Nephron (organoid): ENCODE measurements at regions not wholly inside any gene's neighbourhood (a gene's known extent, or its start where the extent isn't known, plus 50 kb on each side); places are given as distances from the start of the nearest gene placed in this dataset.

Source experiments
- H3K27ac Mint-ChIP-seq, 3 experiments: 2 replicates each; pipeline ENCODE4 v1.8.0; 2020; ENCODE audit warnings: mixed read lengths in 3 of 3, mild to moderate bottlenecking in 2 of 3, moderate library complexity in 1 of 3
- H3K27me3 Mint-ChIP-seq: 2 replicates; pipeline ENCODE4 v1.8.0; 2021; ENCODE audit warnings: low read depth, mild to moderate bottlenecking, moderate library complexity, mixed read lengths
- H3K36me3 Mint-ChIP-seq: 2 replicates; pipeline ENCODE4 v1.8.0; 2020; ENCODE audit warnings: low read depth, mixed read lengths
- H3K4me1 Mint-ChIP-seq: 2 replicates; pipeline ENCODE4 v1.8.0; 2020; ENCODE audit warnings: mixed read lengths
- H3K4me3 Mint-ChIP-seq, 3 experiments: 2 replicates each; pipeline ENCODE4 v1.8.0; 2020; ENCODE audit warnings: mild to moderate bottlenecking in 3 of 3, mixed read lengths in 3 of 3, moderate library complexity in 2 of 3
- H3K9me3 Mint-ChIP-seq: 2 replicates; pipeline ENCODE4 v1.8.0; 2020; ENCODE audit warnings: mixed read lengths
- TF ChIP-seq, protein P1 (sequence below), 3 experiments: fragments of 200-600 bp; sonication (generic); IDR thresholded peaks; one replicate each; pipeline ENCODE4 v1.5.0; 2021; ENCODE audit warnings: antibody characterized with exemption in 3 of 3; ENCODE audit not compliant: unreplicated experiment in 3 of 3

DNA sequence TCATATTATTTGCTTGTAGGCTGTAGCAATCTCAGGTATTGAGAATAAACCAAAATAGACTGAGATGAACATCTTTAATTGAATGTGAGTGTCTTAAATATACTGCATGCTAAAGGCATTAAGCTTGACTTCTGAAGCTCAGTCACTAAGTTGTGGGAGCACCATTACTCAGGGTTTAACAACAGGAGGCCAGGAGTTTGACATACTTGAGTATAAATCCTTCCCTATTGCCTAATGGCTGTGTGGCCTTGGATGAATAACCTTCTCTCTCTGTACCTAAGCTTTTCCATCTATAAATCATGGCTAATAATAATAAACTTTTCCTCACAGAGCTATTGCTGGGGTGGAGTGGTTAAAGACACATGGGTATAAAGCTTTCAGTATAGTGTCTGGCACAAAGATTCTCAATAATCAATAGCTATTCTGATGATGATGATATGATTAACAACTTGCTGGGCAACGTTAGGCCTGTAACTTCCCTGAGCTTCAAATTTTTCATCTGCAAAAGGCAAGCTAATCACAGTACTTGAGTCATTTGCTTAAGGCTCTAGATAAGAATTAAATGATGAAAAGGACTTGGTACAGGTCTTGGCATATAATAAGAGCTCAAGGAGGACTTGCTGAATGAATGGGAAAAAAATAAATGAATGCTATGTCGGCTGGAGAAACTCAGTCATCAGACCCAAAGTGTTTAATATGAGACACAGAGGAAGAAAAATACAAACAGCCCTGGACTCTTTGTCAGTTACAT lies 174.0 kb upstream of the IL12B start:
- peaks cover 29% of the 10 kb centered on the region for H3K4me1 Mint-ChIP-seq
- H3K4me3 Mint-ChIP-seq: peak overlapping the region in 2 of 3 experiments; percentile 0 to 1
- TF ChIP-seq, protein P1, sequence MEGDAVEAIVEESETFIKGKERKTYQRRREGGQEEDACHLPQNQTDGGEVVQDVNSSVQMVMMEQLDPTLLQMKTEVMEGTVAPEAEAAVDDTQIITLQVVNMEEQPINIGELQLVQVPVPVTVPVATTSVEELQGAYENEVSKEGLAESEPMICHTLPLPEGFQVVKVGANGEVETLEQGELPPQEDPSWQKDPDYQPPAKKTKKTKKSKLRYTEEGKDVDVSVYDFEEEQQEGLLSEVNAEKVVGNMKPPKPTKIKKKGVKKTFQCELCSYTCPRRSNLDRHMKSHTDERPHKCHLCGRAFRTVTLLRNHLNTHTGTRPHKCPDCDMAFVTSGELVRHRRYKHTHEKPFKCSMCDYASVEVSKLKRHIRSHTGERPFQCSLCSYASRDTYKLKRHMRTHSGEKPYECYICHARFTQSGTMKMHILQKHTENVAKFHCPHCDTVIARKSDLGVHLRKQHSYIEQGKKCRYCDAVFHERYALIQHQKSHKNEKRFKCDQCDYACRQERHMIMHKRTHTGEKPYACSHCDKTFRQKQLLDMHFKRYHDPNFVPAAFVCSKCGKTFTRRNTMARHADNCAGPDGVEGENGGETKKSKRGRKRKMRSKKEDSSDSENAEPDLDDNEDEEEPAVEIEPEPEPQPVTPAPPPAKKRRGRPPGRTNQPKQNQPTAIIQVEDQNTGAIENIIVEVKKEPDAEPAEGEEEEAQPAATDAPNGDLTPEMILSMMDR (IDR thresholded peaks at IDR 0.05; ENCODE audit: unreplicated experiment in 3 of 3): no peak
- peak overlapping the region; percentile 81 to 89 (median 88) for H3K27ac Mint-ChIP-seq
- H3K27me3 Mint-ChIP-seq: no peaks in the 10 kb centered on the region
- H3K36me3 Mint-ChIP-seq: no peaks in the 10 kb centered on the region
- peaks cover 2% of the 10 kb centered on the region for H3K9me3 Mint-ChIP-seq

DNA sequence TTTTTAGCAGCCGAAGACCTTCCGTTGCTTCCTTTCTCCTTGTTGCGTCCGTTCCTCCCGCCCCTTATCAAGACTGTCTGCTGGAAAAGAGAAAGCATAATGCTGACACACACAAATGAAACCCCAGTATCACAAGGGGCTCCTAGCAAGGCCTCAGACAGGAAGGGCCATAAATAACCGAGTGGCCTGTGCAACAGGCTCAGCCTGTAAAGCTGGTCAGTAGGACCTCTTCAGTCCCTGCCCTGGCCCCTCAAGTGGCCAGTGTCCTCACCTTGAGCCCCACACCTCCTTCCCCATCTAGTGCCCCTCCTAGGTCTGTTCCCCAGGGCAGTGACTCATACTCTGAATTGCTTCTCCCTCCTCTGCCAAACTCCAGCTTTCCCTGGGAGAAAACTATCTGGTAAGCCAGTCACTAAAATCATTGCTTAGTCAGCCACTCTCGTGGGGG lies 174.6 kb upstream of the IL12B start:
- Mint-ChIP-seq H3K4me3 (peak overlapping the region in 2 of 3 experiments; percentile 0 to 1), H3K4me1 (peaks cover 35% of the 10 kb centered on the region), H3K36me3 (no peaks in the 10 kb centered on the region), H3K27me3 (no peaks in the 10 kb centered on the region), H3K9me3 (peaks cover 2% of the 10 kb centered on the region), H3K27ac (peak overlapping the region; percentile 81 to 89 (median 88))
- TF ChIP-seq, protein P1 (IDR thresholded peaks at IDR 0.05; ENCODE audit: unreplicated experiment in 3 of 3): no peak

DNA sequence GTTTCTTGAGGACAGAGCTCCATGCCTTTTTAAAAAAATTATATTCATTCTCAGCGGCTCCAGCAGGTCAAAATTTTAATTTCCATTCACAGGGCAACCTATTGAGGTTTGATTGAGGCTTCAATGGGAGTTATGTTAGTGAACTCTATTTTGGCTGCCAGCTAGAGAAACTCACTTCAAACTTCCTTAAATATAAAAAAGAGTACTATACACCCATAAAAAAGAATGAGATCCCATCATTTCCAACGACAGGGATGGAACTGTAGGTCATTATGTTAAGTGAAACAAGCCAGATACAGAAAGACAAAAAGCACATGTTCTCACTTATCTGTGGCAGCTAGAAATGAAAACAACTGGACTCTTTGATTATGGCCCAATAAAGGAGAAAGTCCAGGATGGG lies 176.8 kb upstream of the IL12B start:
- Mint-ChIP-seq H3K9me3 (no peaks in the 10 kb centered on the region), H3K4me3 (no peak overlapping the region), H3K27me3 (no peaks in the 10 kb centered on the region), H3K4me1 (peaks cover 56% of the 10 kb centered on the region), H3K36me3 (no peaks in the 10 kb centered on the region), H3K27ac (no peak overlapping the region)
- TF ChIP-seq, protein P1 (IDR thresholded peaks at IDR 0.05; ENCODE audit: unreplicated experiment in 3 of 3): no peak

DNA sequence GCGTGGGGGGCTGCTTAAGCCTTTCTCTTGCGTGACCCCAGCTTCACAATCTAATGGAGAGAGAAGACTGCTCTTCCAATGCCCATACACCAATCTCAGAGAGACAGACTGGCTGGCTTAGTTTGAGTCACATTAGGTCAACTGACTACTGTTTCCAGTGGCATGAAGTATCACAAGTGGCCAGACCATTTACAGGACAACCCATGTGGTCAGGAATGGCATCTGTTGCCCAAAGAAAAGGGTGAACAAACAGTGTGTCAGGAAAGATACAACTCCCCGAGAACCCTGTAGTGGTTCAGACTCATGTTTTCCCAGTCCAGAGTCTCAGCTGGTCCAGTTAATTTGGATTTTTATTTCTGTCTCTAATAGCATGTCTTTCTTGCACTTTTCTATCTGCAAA lies 177.4 kb upstream of the IL12B start:
- H3K4me3 Mint-ChIP-seq: no peak overlapping the region
- no peaks in the 10 kb centered on the region for H3K36me3 Mint-ChIP-seq
- no peaks in the 10 kb centered on the region for H3K9me3 Mint-ChIP-seq
- peak overlapping the region; percentile 14 to 69 (median 15) for H3K27ac Mint-ChIP-seq
- peaks cover 56% of the 10 kb centered on the region for H3K4me1 Mint-ChIP-seq
- TF ChIP-seq, protein P1 (IDR thresholded peaks at IDR 0.05; ENCODE audit: unreplicated experiment in 3 of 3): no peak
- no peaks in the 10 kb centered on the region for H3K27me3 Mint-ChIP-seq

DNA sequence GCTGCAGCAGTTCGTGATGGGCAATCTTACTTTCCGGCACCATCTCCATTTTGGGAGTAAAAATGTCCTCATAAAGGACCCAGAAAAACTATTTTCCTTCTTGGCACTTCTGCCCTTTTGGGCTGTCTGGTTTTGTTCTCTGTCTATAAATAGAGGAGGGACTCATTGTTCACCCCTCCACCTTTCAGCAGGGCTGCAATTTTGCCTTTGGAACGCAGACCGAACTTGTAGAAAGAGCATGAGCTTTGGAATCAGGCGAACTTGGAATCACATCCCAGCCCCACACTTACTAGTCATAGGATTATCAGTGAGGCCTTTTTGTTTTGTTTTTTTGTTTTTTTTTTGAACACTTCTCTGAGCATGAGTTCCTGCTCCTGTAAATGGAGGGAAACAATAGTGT lies 178.1 kb upstream of the IL12B start:
- TF ChIP-seq, protein P1 (IDR thresholded peaks at IDR 0.05; ENCODE audit: unreplicated experiment in 3 of 3): no peak
- Mint-ChIP-seq H3K9me3 (no peaks in the 10 kb centered on the region), H3K27ac (peak overlapping the region in 2 of 3 experiments; percentile 14 to 69), H3K4me1 (peaks cover 56% of the 10 kb centered on the region), H3K4me3 (no peak overlapping the region), H3K27me3 (no peaks in the 10 kb centered on the region), H3K36me3 (no peaks in the 10 kb centered on the region)
